Thoracic aorta (tissue), 2 donors: ENCODE measurements at regions not wholly inside any gene's neighbourhood (a gene's known extent, or its start where the extent isn't known, plus 50 kb on each side); places are given as distances from the start of the nearest gene placed in this dataset.

Experiments
- ATAC-seq: fragments of 150-250 bp; one replicate; pipeline ENCODE4 v1.8.0; 2017; ENCODE audit warnings: low read depth; ENCODE audit not compliant: insufficient number of reproducible peaks, low FRiP score
- DNase-seq: peaks from one replicate; pipeline ENCODE4 v3.0.0-alpha.2; 2020; ENCODE audit warnings: low spot score
- H3K27ac ChIP-seq, 2 donors: fragments of 200-600 bp; sonication (generic); 1 replicate in 1 of 2; 2 replicates in 1 of 2; pipeline ENCODE4 v1.5.1; 2016; ENCODE audit warnings: mild to moderate bottlenecking in 2 of 2, moderate library complexity in 2 of 2
- H3K27me3 ChIP-seq: fragments of 200-600 bp; sonication (generic); replicated peaks from 2 replicates; pipeline ENCODE4 v1.6.0; 2016; ENCODE audit warnings: mild to moderate bottlenecking; ENCODE audit not compliant: insufficient read depth
- H3K36me3 ChIP-seq: fragments of 200-600 bp; sonication (generic); one replicate; pipeline ENCODE4 v1.5.1; 2016
- H3K4me1 ChIP-seq, 2 donors: fragments of 200-600 bp; sonication (generic); 1 replicate in 1 of 2; 2 replicates in 1 of 2; pipeline versions ENCODE4 v1.5.1 to v1.6.0; 2016; ENCODE audit warnings: low read depth in 2 of 2, mild to moderate bottlenecking in 1 of 2; ENCODE audit not compliant: control insufficient read depth in 1 of 2
- H3K4me3 ChIP-seq: fragments of 200-600 bp; sonication (generic); 2 replicates; pipeline ENCODE4 v1.5.1; 2016; ENCODE audit warnings: mild to moderate bottlenecking
- H3K9me3 ChIP-seq: fragments of 200-600 bp; sonication (generic); 2 replicates; pipeline ENCODE4 v1.5.1; 2016
- CTCF ChIP-seq: fragments of 200-600 bp; sonication (generic); IDR thresholded peaks from one replicate; pipeline ENCODE4 v1.5.1; 2019; ENCODE audit warnings: antibody characterized with exemption

- H3K27ac ChIP-seq, result no peak overlapping the region
- no peak for ATAC-seq
Observed at GRCh38 chr20:56859039-56859800, 230.1 kb downstream of the TFAP2C start.

GRCh38 chr20:56859801-56860261 lies 230.7 kb downstream of the TFAP2C start:
- Histone ChIP-seq H3K9me3 (no peaks in the 10 kb centered on the region), H3K27me3 (no peaks in the 10 kb centered on the region), H3K4me1 (no peaks in the 10 kb centered on the region), H3K27ac (no peak overlapping the region), H3K4me3 (no peak overlapping the region), H3K36me3 (no peaks in the 10 kb centered on the region)
- no peak for TF ChIP-seq CTCF
- DNase-seq (no peak), ATAC-seq (no peak)

More at GRCh38 chr20:56859039-56859800, 230.1 kb downstream of the TFAP2C start:
- no peak for DNase-seq
- Histone ChIP-seq H3K4me1 (no peaks in the 10 kb centered on the region), H3K27me3 (no peaks in the 10 kb centered on the region), H3K9me3 (no peaks in the 10 kb centered on the region), H3K36me3 (no peaks in the 10 kb centered on the region), H3K4me3 (no peak overlapping the region)
- no peak for TF ChIP-seq CTCF

- Histone ChIP-seq H3K9me3 (no peaks in the 10 kb centered on the region), H3K27me3 (no peaks in the 10 kb centered on the region), H3K36me3 (no peaks in the 10 kb centered on the region), H3K4me3 (no peak overlapping the region), H3K27ac (no peak overlapping the region), H3K4me1 (no peaks in the 10 kb centered on the region)
- ATAC-seq (no peak), DNase-seq (no peak)
- TF ChIP-seq CTCF, result no peak
Observed at GRCh38 chr20:56860413-56860812, 231.3 kb downstream of the TFAP2C start.

- H3K27ac ChIP-seq, result no peak overlapping the region
- no peak for TF ChIP-seq CTCF
- DNase-seq (no peak), ATAC-seq (no peak)
- no peaks in the 10 kb centered on the region for H3K36me3 ChIP-seq
- no peaks in the 10 kb centered on the region for H3K9me3 ChIP-seq
- no peaks in the 10 kb centered on the region for H3K27me3 ChIP-seq
- H3K4me1 ChIP-seq, result no peaks in the 10 kb centered on the region
- H3K4me3 ChIP-seq, result no peak overlapping the region
Observed at GRCh38 chr20:56861590-56861989, 232.5 kb downstream of the TFAP2C start.

GRCh38 chr20:56865055-56865454 lies 235.9 kb downstream of the TFAP2C start:
- no peaks in the 10 kb centered on the region for H3K27me3 ChIP-seq
- H3K4me3 ChIP-seq, result no peak overlapping the region
- no peaks in the 10 kb centered on the region for H3K36me3 ChIP-seq
- no peaks in the 10 kb centered on the region for H3K4me1 ChIP-seq
- H3K27ac ChIP-seq, result no peak overlapping the region
- no peak for DNase-seq
- no peak for TF ChIP-seq CTCF
- ATAC-seq, result no peak
- no peaks in the 10 kb centered on the region for H3K9me3 ChIP-seq
